Bronchial epithelial cell (primary cell): ENCODE measurements at regions not wholly inside any gene's neighbourhood (a gene's known extent, or its start where the extent isn't known, plus 50 kb on each side); places are given as distances from the start of the nearest gene placed in this dataset.
A peak's percentile ranks its signal among the peaks of the same experiment; 100 is the strongest.

Experiments used
- DNase-seq: peaks from one replicate; pipeline ENCODE4 v3.0.0-alpha.2; 2010; ENCODE audit warnings: low read depth
- FAIRE-seq: peaks from 2 replicates; lab custom pipeline; 2011; peaks lifted over from hg19 to GRCh38; lab: Jason Lieb, UNC
- H3K27me3 ChIP-seq: 2 replicates; pipeline ENCODE4 v1.5.1; 2011; ENCODE audit warnings: low read length; ENCODE audit not compliant: control insufficient read depth, insufficient read depth
- H3K36me3 ChIP-seq: 2 replicates; pipeline ENCODE4 v1.5.1; 2011; ENCODE audit warnings: low read length; ENCODE audit not compliant: control insufficient read depth, insufficient read depth
- H3K4me3 ChIP-seq: 2 replicates; pipeline ENCODE4 v1.5.1; 2011; ENCODE audit warnings: mild to moderate bottlenecking, low read depth, low read length, control low read depth
- TF ChIP-seq, protein P1 (sequence below): IDR thresholded peaks from 2 replicates; pipeline ENCODE4 v1.5.1; 2011; ENCODE audit warnings: mild to moderate bottlenecking, moderate library complexity, low read length, control low read depth, inconsistent platforms; ENCODE audit not compliant: insufficient read depth, severe bottlenecking

DNA sequence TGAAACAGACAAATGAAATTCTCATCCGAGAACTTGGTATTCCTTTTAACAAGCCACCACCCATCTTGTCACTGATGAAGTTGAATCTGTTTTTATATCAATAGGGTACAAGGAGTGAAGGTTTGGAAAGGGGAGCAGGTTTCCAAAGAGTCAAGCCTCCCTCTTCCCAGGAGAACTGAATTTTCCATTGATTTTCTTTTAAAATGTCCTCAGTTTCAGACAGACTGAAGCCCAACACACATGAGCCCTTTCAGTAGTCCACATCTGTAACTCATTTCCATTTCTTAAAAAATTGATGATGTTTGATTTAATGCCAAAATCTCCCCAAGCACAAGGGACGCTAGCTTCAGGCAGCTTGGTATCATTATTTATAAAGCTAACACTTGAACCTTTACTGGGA is 187.7 kb downstream of the FOXB1 start:
- no peaks in the 10 kb centered on the region for H3K36me3 ChIP-seq
- no peak for DNase-seq
- TF ChIP-seq, protein P1, sequence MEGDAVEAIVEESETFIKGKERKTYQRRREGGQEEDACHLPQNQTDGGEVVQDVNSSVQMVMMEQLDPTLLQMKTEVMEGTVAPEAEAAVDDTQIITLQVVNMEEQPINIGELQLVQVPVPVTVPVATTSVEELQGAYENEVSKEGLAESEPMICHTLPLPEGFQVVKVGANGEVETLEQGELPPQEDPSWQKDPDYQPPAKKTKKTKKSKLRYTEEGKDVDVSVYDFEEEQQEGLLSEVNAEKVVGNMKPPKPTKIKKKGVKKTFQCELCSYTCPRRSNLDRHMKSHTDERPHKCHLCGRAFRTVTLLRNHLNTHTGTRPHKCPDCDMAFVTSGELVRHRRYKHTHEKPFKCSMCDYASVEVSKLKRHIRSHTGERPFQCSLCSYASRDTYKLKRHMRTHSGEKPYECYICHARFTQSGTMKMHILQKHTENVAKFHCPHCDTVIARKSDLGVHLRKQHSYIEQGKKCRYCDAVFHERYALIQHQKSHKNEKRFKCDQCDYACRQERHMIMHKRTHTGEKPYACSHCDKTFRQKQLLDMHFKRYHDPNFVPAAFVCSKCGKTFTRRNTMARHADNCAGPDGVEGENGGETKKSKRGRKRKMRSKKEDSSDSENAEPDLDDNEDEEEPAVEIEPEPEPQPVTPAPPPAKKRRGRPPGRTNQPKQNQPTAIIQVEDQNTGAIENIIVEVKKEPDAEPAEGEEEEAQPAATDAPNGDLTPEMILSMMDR = no peak
- peaks cover 2% of the 10 kb centered on the region for H3K27me3 ChIP-seq
- FAIRE-seq = no peak
- no peak overlapping the region for H3K4me3 ChIP-seq

DNA sequence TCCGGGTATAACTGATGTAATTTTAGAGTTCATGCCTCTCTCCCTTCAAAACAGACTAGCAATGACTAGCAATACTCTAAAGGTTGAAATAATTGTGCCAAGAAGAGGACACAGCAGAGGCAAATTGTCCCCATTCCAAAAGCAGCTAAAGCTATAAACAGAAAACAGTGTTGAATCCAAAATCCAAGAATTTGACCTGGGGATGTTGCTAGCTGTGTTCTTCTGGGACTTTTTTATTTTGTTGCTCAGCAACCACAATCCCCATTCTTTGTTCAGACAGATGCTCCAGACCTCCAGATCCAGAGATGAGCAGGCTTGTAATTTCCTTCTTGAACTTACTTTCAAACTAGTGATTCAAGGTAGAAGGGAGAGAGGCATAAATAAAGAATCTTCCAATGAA is 191.5 kb downstream of the FOXB1 start:
- H3K4me3 ChIP-seq = no peak overlapping the region
- peaks cover 2% of the 10 kb centered on the region for H3K27me3 ChIP-seq
- H3K36me3 ChIP-seq = no peaks in the 10 kb centered on the region
- TF ChIP-seq, protein P1 = no peak
- no peak for FAIRE-seq
- no peak for DNase-seq

DNA sequence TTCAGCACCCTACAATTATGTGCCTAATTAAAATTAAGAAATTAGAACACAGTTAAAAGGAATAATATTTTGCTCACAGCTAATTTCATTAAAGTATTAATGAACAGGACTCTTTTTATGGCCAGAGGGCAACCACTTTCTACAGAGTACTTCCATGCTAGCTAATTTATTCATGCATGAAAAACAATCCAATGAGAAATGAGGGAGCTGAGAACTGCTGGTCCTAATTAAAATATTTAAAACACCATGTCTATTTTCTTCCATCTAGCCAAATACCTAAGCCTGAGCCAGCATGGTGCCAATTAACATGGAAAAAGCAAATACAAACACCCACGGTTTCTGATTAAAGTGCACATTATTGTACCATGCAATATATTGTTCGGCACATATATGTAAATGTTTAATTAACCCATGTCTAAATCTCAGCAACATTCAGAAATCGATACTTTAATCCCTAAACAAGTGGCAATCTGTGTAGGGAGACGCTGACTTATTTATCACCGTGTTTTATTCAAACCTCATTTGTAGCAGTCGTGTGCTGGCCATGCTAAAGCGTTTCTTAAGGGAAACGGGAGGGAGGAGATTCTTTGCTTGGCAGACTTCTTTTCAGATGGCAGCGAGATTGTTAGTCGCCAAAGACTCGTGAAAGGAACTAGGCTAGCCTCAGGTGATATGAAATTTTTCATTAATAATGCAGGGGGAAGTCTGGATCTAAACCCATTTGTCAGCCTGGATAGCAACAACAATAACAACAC is 193.5 kb downstream of the ANXA2 start:
- FAIRE-seq (no peak), DNase-seq (no peak)
- Histone ChIP-seq H3K36me3 (no peaks in the 10 kb centered on the region), H3K4me3 (no peak overlapping the region), H3K27me3 (peaks cover 9% of the 10 kb centered on the region)
- TF ChIP-seq, protein P1 = no peak

GRCh38 chr15:60208709-60209108 is 189.1 kb downstream of the ANXA2 start:
- H3K27me3 ChIP-seq = peaks cover 9% of the 10 kb centered on the region
- FAIRE-seq (no peak), DNase-seq (peak; percentile 24)
- TF ChIP-seq, protein P1 = no peak
- no peaks in the 10 kb centered on the region for H3K36me3 ChIP-seq
- H3K4me3 ChIP-seq = no peak overlapping the region

DNA sequence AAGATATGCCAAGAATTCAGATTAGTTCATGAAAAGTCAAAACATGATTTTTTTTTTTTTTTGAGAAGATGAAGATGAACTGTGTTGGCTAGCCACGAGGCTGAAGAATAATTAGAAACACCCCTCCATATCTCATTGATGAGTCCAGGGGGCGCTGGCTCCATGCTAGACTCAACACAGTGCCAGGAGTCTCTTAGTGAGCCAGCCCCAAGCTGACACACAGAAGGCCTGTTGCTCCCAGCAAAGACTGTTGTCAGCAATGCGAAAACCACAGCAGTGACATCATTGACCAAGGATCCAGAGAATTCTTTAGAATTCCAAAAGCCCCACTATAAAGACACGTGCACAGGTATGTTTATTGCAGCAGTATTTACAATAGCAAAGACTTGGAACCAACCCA is 185.2 kb downstream of the ANXA2 start:
- no peaks in the 10 kb centered on the region for H3K36me3 ChIP-seq
- TF ChIP-seq, protein P1 = no peak
- FAIRE-seq (no peak), DNase-seq (peak; percentile 37)
- peaks cover 3% of the 10 kb centered on the region for H3K27me3 ChIP-seq
- no peak overlapping the region for H3K4me3 ChIP-seq
